ENCODE measurements at regions not wholly inside any gene's neighbourhood (a gene's known extent, or its start where the extent isn't known, plus 50 kb on each side); places are given as distances from the start of the nearest gene placed in this dataset.

DNA sequence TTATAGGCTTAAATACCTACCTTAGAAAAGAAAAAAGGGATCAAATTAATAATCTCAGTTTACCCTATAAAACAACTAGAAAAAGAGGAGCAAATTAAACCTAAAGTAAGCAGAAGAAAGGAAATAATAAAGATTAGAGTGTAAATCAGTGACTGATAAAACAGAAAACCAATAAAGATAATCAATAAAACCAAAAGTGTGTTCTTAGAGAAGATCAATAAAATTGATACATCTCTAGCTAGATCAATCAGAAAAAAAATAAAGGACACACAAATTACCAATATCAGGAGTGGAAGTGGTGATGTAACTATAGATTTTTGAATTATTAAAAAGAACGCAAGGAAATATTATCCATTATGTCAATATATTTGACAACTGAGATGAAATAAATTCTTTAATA is 69.2 kb upstream of the NAMPT start:
- no peak for TF ChIP-seq ZFX (IDR thresholded peaks at IDR 0.05; ENCODE audit: borderline replicate concordance)
- TF ChIP-seq, protein P1, sequence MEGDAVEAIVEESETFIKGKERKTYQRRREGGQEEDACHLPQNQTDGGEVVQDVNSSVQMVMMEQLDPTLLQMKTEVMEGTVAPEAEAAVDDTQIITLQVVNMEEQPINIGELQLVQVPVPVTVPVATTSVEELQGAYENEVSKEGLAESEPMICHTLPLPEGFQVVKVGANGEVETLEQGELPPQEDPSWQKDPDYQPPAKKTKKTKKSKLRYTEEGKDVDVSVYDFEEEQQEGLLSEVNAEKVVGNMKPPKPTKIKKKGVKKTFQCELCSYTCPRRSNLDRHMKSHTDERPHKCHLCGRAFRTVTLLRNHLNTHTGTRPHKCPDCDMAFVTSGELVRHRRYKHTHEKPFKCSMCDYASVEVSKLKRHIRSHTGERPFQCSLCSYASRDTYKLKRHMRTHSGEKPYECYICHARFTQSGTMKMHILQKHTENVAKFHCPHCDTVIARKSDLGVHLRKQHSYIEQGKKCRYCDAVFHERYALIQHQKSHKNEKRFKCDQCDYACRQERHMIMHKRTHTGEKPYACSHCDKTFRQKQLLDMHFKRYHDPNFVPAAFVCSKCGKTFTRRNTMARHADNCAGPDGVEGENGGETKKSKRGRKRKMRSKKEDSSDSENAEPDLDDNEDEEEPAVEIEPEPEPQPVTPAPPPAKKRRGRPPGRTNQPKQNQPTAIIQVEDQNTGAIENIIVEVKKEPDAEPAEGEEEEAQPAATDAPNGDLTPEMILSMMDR (IDR thresholded peaks at IDR 0.05): no peak
- no peak overlapping the region for H3K27ac ChIP-seq

DNA sequence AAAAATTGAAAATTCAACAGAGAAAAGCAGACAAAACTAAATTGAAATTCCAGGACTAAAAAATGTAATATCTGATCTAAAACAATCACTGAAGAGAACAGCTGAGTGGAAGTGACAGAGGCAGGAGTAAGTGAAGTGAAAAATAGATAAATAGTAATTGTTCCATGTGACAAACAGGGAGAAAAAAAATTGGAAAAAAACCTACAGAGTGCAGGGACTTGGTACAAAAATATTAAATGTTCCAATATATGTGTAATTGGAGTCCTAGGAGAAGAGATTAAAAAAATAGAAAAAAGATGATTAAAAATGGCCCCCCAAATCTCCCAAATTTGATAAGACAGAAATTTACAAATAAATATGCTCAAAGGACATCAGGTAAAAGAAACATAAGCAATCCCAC is 63.4 kb upstream of the NAMPT start:
- TF ChIP-seq, protein P1 (IDR thresholded peaks at IDR 0.05): no peak
- TF ChIP-seq ZFX (IDR thresholded peaks at IDR 0.05; ENCODE audit: borderline replicate concordance): no peak
- no peak overlapping the region for H3K27ac ChIP-seq

DNA sequence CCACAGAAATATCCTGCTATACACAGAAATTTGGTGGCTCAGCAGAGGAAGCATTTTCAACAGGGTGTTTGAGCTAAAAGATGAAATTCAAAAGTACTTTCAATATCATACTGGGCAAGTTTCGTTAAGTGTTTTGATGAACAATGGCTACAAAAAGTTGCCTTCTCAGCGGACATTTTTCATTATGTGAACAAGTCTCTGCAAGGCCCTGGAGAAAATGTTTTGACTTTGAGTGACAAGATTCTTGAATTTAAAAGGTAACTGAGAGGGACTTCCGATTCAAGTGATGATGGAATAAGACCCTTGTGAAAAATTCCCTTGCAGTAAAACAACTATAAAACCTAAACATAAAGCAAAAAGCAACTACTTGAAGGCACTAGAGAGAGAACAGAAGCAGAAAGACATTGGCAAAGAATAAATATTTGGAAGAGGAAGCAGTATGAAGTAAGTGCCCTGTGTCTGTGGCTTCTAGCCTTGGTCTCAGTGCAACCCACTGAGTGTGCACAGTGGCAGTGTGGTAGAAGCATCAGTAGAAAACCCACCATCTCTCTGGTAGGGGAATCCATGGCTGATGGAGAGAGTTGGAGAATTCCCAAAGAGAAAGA is 62.5 kb upstream of the NAMPT start:
- H3K27ac ChIP-seq: no peak overlapping the region
- TF ChIP-seq, protein P1 (IDR thresholded peaks at IDR 0.05): no peak
- TF ChIP-seq ZFX (IDR thresholded peaks at IDR 0.05; ENCODE audit: borderline replicate concordance): no peak

DNA sequence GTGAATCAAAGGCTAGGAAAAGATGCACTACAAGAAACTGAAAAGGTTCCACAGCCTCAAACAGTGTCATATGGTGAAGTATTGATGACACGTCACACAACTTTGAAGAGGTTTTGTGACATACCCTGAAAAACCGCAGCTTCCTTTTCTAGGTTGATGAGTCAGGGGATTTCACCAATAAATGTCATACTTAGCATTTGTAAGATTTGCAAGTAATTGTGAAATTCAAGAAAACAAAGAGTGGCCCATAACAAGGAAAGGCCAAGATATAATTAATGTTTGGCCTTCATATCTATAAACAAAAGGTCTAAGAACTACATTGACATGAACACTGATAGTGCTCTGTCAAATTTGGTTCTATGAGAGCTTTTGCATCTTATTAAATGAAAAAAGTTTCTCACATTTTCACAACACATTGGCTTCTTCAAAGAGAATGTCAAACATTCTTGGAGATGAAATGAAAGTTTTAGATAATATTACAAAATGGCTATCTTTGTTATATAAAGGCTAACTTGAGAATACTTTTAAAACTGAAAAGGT is 62.0 kb upstream of the NAMPT start:
- TF ChIP-seq, protein P1 (IDR thresholded peaks at IDR 0.05): no peak
- H3K27ac ChIP-seq: no peak overlapping the region

DNA sequence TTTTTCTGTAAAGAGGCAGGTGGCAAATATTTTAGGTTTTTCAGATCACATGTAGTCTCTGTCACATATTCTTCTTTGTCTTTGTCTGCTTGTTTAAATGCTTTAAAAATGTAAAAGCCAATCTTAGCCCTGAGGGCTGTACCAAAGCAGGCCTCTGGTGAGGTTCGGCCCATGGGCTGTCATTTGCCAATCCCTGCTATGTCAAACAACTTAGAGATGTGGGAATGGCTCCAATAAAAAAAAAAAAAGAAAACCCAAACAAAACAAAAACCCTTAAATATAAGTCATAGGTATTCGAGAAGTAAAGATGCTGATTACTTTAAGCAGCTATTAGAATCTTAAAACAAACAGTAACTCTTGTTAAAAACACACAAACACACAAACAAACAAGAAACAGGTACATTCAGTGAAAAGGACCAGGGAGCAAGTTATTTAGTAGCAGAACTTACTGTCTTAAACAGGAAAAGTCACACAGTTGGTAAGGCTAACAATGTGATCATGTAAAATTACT is 61.4 kb upstream of the NAMPT start:
- TF ChIP-seq, protein P1 (IDR thresholded peaks at IDR 0.05): no peak
- no peak overlapping the region for H3K27ac ChIP-seq

DNA sequence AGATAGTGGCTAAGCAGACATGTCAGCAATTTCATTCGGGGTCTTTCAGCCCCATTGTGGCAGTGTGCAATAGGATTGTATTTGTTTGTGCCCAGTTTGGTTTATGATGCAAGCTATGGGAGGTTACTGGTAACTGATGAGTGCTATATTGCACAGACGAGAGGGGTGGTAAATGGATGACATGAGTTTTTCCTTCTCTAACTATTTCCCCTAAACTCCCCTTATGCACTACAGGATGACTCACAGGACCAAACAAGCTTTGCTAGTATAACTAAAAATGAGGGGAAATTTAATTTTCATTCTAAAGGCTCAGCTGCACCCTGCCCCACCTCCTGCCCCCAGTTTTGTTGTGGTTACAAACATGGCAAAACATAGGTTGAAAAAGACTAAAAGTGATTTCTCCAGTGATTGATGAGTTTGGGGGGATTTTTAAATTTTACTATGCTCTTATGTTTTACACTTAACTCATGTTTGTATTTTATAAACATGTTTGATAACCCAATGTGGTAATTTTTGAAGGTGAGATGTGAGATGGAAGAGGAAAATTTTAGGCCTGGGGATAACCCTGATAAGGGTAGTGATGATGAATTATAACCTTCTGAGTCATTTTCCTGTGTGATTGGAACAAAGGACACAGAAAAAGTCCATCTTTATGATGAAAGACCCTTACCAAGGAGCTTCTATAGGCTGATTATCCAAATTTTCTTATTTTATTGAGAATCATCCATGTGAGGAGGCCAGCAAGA is 60.8 kb upstream of the NAMPT start:
- no peak for TF ChIP-seq ZFX (IDR thresholded peaks at IDR 0.05; ENCODE audit: borderline replicate concordance)
- TF ChIP-seq, protein P1 (IDR thresholded peaks at IDR 0.05): no peak

DNA sequence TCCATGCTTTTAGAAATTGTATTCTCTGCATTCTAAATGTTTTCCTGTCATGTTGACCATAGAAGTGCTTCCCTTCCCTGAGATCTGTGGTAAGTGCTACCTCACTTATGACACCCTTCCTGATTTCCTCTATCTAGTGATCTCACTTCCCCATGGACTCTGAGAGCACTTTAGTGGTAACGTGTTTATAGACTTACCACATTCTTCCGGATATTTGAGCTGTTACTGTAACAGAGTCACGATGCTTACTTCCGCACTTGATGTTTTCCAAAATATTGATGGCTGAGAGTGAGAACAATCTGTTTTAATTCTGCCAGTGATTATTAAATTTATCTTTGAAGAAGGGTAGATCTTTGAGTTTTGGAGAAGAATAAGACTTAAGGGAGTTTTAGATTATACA is 60.1 kb upstream of the NAMPT start:
- TF ChIP-seq ZFX (IDR thresholded peaks at IDR 0.05; ENCODE audit: borderline replicate concordance): no peak
- TF ChIP-seq, protein P1 (IDR thresholded peaks at IDR 0.05): no peak
- no peak overlapping the region for H3K27ac ChIP-seq

More for the DNA sequence above, 60.8 kb upstream of the NAMPT start:
- H3K27ac ChIP-seq: no peak overlapping the region

All from 22Rv1 (cell line).